Suprapubic skin (tissue), 3 donors: ENCODE measurements at regions not wholly inside any gene's neighbourhood (a gene's known extent, or its start where the extent isn't known, plus 50 kb on each side); places are given as distances from the start of the nearest gene placed in this dataset.

ENCODE experiments used
- POLR2A ChIP-seq, 2 donors: fragments of 450-650 bp; IDR thresholded peaks; one replicate each; pipeline ENCODE4 v1.6.1; 2017; ENCODE audit warnings: antibody characterized with exemption in 2 of 2, mild to moderate bottlenecking in 2 of 2, moderate library complexity in 2 of 2
- TF ChIP-seq, protein P1 (sequence below), 2 donors: fragments of 200-600 bp in 1 of 2; fragments of 450-650 bp in 1 of 2; sonication (generic) in 1 of 2; IDR thresholded peaks; one replicate each; pipeline ENCODE4 v1.5.1; 2016 to 2019; ENCODE audit warnings: antibody characterized with exemption in 2 of 2, mild to moderate bottlenecking in 1 of 2, moderate library complexity in 1 of 2

DNA sequence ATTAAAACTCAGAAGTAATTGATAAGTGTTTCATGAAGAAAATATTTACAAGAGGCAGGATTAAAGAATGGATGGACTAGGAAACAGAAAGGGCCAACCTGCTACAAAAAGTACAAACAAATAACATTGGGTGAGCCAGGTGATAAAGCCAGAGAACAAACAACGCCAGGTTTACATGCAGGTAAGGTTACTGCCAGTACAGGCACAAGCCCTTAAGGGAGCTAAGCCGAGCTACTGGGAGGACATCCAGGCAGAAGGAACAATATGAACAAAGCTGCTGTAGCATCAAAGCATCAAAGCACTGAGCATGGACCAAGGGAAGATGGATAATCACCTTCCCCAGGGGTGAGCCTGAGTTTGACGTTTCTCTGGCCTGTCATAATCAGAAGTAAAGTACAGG is 380.7 kb downstream of the SEC16B start:
- TF ChIP-seq, protein P1, sequence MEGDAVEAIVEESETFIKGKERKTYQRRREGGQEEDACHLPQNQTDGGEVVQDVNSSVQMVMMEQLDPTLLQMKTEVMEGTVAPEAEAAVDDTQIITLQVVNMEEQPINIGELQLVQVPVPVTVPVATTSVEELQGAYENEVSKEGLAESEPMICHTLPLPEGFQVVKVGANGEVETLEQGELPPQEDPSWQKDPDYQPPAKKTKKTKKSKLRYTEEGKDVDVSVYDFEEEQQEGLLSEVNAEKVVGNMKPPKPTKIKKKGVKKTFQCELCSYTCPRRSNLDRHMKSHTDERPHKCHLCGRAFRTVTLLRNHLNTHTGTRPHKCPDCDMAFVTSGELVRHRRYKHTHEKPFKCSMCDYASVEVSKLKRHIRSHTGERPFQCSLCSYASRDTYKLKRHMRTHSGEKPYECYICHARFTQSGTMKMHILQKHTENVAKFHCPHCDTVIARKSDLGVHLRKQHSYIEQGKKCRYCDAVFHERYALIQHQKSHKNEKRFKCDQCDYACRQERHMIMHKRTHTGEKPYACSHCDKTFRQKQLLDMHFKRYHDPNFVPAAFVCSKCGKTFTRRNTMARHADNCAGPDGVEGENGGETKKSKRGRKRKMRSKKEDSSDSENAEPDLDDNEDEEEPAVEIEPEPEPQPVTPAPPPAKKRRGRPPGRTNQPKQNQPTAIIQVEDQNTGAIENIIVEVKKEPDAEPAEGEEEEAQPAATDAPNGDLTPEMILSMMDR (IDR thresholded peaks at IDR 0.05), result no peak
- no peak for TF ChIP-seq POLR2A (IDR thresholded peaks at IDR 0.05)
